ENCODE measurements at regions not wholly inside any gene's neighbourhood (a gene's known extent, or its start where the extent isn't known, plus 50 kb on each side); places are given as distances from the start of the nearest gene placed in this dataset.

DNA sequence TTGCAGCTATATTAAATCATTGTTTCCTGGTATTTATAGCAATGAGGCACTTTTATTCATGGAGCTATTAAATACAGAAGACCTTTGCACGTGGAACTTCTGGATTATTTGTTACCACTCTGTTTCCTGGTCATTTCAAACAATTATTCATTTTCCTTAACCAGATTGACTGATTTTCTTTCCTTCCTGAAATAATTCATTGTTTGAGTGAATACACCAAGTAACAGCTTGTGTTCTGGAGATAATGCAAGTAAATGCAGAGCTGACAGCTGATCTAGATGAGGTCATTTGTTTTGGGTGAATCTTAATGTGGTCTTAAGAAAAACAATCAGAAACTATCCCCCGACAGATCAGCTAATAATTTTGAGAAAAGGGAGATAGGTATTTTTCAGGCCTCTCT is 497.7 kb downstream of the KIF20B start:
- 63% methylated on average over 2 of the region's 2 CpGs for WGBS
- Histone ChIP-seq H3K9ac (ENCODE audit: low read depth in 1 of 2, low read length in 2 of 2) (no peak overlapping the region), H3K4me3 (ENCODE audit: low read depth in 1 of 3, low read length in 3 of 3) (no peak overlapping the region), H3K9me3 (ENCODE audit: control insufficient read depth in 4 of 4, low read length in 3 of 4) (no peaks in the 10 kb centered on the region), H3K36me3 (ENCODE audit: control insufficient read depth in 4 of 4, insufficient read depth in 3 of 4, low read depth in 1 of 4, low read length in 3 of 4) (no peaks in the 10 kb centered on the region), H3K4me1 (ENCODE audit: control insufficient read depth in 4 of 4, insufficient read depth in 4 of 4, low read length in 3 of 4) (no peaks in the 10 kb centered on the region), H3K27me3 (ENCODE audit: control insufficient read depth in 4 of 4, insufficient read depth in 4 of 4, low read length in 3 of 4) (no peaks in the 10 kb centered on the region), H3K27ac (ENCODE audit: low read depth in 1 of 2, low read length in 2 of 2) (no peak overlapping the region)
- DNase-seq (ENCODE audit: low spot score): no peak
- TF ChIP-seq, protein P1, sequence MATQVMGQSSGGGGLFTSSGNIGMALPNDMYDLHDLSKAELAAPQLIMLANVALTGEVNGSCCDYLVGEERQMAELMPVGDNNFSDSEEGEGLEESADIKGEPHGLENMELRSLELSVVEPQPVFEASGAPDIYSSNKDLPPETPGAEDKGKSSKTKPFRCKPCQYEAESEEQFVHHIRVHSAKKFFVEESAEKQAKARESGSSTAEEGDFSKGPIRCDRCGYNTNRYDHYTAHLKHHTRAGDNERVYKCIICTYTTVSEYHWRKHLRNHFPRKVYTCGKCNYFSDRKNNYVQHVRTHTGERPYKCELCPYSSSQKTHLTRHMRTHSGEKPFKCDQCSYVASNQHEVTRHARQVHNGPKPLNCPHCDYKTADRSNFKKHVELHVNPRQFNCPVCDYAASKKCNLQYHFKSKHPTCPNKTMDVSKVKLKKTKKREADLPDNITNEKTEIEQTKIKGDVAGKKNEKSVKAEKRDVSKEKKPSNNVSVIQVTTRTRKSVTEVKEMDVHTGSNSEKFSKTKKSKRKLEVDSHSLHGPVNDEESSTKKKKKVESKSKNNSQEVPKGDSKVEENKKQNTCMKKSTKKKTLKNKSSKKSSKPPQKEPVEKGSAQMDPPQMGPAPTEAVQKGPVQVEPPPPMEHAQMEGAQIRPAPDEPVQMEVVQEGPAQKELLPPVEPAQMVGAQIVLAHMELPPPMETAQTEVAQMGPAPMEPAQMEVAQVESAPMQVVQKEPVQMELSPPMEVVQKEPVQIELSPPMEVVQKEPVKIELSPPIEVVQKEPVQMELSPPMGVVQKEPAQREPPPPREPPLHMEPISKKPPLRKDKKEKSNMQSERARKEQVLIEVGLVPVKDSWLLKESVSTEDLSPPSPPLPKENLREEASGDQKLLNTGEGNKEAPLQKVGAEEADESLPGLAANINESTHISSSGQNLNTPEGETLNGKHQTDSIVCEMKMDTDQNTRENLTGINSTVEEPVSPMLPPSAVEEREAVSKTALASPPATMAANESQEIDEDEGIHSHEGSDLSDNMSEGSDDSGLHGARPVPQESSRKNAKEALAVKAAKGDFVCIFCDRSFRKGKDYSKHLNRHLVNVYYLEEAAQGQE (IDR thresholded peaks at IDR 0.05): no peak
- TF ChIP-seq NR2F2 (IDR thresholded peaks at IDR 0.05) (no peak), RAD21 (IDR thresholded peaks at IDR 0.05) (no peak), YY1 (IDR thresholded peaks at IDR 0.05) (no peak), EGR1 (IDR thresholded peaks at IDR 0.05; ENCODE audit: low read depth in 2 of 2) (no peak), TAF1 (conservative IDR thresholded peaks at IDR 0.05) (no peak), HNF4G (IDR thresholded peaks at IDR 0.05) (no peak), SP1 (IDR thresholded peaks at IDR 0.05) (no peak), HNF4A (conservative IDR thresholded peaks at IDR 0.05) (no peak), RXRA (IDR thresholded peaks at IDR 0.05) (no peak), FOXA1 (IDR thresholded peaks at IDR 0.05) (no peak), GABPA (IDR thresholded peaks at IDR 0.05 in 1 of 2, conservative IDR thresholded peaks at IDR 0.05 in 1 of 2) (no peak)
- TF ChIP-seq, protein P2, sequence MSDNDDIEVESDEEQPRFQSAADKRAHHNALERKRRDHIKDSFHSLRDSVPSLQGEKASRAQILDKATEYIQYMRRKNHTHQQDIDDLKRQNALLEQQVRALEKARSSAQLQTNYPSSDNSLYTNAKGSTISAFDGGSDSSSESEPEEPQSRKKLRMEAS (IDR thresholded peaks at IDR 0.05): no peak
- TF ChIP-seq, protein P3, sequence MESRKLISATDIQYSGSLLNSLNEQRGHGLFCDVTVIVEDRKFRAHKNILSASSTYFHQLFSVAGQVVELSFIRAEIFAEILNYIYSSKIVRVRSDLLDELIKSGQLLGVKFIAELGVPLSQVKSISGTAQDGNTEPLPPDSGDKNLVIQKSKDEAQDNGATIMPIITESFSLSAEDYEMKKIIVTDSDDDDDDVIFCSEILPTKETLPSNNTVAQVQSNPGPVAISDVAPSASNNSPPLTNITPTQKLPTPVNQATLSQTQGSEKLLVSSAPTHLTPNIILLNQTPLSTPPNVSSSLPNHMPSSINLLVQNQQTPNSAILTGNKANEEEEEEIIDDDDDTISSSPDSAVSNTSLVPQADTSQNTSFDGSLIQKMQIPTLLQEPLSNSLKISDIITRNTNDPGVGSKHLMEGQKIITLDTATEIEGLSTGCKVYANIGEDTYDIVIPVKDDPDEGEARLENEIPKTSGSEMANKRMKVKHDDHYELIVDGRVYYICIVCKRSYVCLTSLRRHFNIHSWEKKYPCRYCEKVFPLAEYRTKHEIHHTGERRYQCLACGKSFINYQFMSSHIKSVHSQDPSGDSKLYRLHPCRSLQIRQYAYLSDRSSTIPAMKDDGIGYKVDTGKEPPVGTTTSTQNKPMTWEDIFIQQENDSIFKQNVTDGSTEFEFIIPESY (IDR thresholded peaks at IDR 0.05): no peak

DNA sequence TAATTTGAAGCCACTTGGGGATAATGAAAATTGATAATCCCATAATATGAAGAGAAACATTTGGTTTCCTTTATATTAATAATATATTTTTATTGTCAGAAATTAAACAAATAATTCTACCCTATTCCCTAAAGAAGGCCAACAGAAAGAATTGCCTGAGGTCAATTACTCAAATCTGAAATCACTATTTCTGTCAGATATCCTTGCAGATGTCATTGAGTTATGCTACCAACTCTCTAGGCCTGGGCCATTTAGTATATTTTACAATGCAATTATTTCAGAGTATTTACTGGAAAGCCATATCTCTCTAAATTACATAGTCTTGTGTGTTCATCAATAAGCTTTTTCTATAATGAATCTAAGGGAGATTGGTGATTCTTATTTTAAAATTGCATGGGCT is 498.1 kb downstream of the KIF20B start:
- TF ChIP-seq RXRA (IDR thresholded peaks at IDR 0.05): no peak
- no peak for TF ChIP-seq HNF4A (conservative IDR thresholded peaks at IDR 0.05)
- TF ChIP-seq TAF1 (conservative IDR thresholded peaks at IDR 0.05): no peak
- TF ChIP-seq FOXA1 (IDR thresholded peaks at IDR 0.05): no peak
- TF ChIP-seq EGR1 (IDR thresholded peaks at IDR 0.05; ENCODE audit: low read depth in 2 of 2): no peak
- TF ChIP-seq GABPA (IDR thresholded peaks at IDR 0.05 in 1 of 2, conservative IDR thresholded peaks at IDR 0.05 in 1 of 2): no peak
- TF ChIP-seq YY1 (IDR thresholded peaks at IDR 0.05): no peak
- TF ChIP-seq, protein P2 (IDR thresholded peaks at IDR 0.05): no peak
- no peak for TF ChIP-seq FOXA2 (IDR thresholded peaks at IDR 0.05)
- no peaks in the 10 kb centered on the region for H3K4me1 ChIP-seq (ENCODE audit: control insufficient read depth in 4 of 4, insufficient read depth in 4 of 4, low read length in 3 of 4)
- DNase-seq (ENCODE audit: low spot score): no peak
- H3K36me3 ChIP-seq (ENCODE audit: control insufficient read depth in 4 of 4, insufficient read depth in 3 of 4, low read depth in 1 of 4, low read length in 3 of 4): no peaks in the 10 kb centered on the region
- no peaks in the 10 kb centered on the region for H3K27me3 ChIP-seq (ENCODE audit: control insufficient read depth in 4 of 4, insufficient read depth in 4 of 4, low read length in 3 of 4)
- H3K9ac ChIP-seq (ENCODE audit: low read depth in 1 of 2, low read length in 2 of 2): no peak overlapping the region
- H3K9me3 ChIP-seq (ENCODE audit: control insufficient read depth in 4 of 4, low read length in 3 of 4): no peaks in the 10 kb centered on the region
- no peak overlapping the region for H3K27ac ChIP-seq (ENCODE audit: low read depth in 1 of 2, low read length in 2 of 2)
- H3K4me3 ChIP-seq (ENCODE audit: low read depth in 1 of 3, low read length in 3 of 3): no peak overlapping the region
